ENCODE measurements at regions not wholly inside any gene's neighbourhood (a gene's known extent, or its start where the extent isn't known, plus 50 kb on each side); places are given as distances from the start of the nearest gene placed in this dataset.
A peak's percentile ranks its signal among the peaks of the same experiment; 100 is the strongest.

DNA sequence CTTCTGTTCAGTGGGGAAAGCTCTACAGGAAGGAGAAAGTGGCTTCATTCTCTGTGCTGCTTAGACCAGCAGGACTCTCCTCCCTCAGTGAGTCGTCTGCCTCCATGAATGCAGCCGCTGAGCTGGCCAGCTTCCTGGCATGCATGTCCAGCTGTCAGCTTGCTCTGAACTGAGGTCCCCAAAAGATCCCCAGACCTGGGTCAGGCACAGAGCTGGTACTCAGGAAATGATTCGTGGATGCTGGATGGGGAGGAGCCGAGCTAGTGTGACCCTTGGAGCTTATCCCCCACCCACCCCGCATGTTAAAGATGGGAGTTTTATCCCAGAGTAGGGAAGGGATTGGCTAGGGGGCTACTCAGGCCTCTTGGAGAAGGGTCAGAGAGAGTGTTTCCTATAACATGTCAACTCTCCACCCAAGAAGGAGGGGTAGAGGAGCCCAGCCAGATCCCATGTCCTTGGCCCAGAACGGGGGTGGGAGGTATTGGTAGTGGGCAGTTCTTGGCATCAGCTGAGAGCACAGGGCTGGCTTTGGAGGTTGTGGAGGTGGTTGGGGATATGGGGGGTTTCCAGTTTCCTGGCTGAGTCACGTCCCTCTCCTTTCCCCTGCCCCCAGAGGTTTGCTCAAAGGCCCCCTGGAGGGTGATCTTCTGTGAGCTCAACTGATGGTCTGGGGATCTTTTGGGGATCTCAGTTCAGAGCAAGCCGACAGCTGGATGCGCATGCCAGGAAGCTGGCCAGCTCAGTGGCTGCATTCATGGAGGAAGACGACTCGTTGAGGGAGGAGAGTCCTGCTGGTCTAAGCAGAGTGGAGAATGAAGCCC, 110.1 kb downstream of the FOXD2 start:
- intact Hi-C loops (cut with DNase I, micrococcal nuclease), result no loop called here
- ATAC-seq, result no peak
- no peak for DNase-seq

DNA sequence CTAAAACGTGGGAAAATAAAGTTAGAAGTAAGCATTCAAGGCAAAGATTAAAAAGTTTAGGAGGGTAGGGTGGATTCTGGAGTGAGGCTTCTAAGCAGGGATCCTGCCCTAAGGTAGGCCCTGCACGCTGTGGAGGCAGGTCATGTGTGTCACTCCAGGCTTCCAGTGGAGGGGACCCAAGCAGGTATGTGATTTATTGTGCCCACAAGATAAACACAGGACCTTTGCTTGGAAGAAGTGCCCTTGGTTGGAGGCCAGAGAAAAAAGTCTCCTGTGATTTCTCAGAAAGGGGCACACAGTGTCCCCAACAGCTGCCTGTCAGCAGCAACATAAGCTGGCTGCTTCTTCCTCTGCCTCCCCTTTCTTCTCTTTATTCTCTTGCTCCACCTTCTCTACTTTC, 110.8 kb downstream of the FOXD2 start:
- DNase-seq, result no peak
- ATAC-seq, result no peak
- intact Hi-C loops (cut with DNase I, micrococcal nuclease), result no loop called here

DNA sequence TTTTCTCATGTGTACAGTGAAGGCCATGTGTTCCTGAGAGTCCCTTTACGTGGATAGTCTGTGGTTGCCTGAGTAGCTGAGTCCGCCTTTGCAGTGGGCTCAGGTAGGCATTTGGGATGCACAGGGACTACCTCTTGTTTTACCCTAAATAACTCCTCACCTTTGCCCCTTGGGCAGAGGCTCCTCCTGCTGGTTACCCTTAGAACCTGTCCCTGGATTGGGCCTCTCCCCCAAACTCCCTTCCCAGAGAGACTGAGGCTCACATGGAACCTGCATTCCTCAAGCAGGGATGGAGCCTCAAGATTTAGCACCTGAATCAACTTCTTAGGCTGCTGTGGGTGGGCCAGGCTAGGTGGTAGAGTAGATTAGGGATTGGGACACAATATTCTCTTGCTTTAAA, 111.7 kb downstream of the FOXD2 start:
- DNase-seq (no peak), ATAC-seq (no peak)
- intact Hi-C loops (cut with DNase I, micrococcal nuclease), result no loop called here

DNA sequence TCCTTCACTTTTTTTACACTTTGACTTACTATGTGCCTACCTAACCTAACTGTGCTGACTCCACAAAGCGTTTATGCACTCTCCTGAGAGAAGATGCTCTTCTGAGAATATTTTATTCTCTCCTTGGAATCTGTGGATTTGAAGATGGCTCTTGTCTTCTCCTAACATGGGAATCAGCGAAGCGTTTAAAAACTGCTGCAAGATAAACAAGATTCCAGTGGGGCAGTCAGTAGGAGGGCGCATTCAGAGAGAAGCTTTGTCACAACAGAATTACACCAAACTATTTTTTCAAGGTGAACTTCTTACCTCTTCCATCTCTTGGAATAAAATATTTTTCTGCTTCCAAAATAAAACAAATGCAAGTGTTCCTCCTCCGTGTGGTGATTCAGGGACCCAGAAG, 113.1 kb downstream of the FOXD2 start:
- intact Hi-C loops (cut with DNase I, micrococcal nuclease), result no loop called here
- DNase-seq (no peak), ATAC-seq (no peak)

GRCh38 chr1:47551971-47552528, 114.2 kb downstream of the FOXD2 start:
- ATAC-seq, result no peak
- no peak for DNase-seq
- intact Hi-C loops (cut with DNase I, micrococcal nuclease), result no loop called here

DNA sequence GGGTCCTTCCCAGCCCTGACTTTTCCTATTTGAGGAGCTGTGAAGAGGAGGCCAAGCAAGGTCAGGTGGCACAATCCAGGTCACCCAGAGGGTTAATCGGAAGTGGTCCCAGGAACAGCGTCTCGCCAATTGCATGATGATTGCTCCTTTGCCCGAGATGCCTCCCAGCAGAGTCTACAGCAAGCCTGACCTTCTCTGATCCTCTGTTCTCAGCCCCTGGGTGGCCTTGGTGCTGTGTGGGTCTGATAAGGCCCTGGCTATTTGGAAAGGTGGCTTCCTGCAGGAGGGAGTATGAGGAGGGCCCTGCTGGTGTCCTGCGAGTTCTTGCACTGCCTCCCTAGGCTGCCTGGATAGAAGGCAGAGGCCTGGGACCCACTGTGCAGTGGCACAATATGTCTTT, 116.2 kb downstream of the FOXD2 start:
- ATAC-seq (no peak), DNase-seq (no peak)
- intact Hi-C loops (cut with DNase I, micrococcal nuclease), result no loop called here

DNA sequence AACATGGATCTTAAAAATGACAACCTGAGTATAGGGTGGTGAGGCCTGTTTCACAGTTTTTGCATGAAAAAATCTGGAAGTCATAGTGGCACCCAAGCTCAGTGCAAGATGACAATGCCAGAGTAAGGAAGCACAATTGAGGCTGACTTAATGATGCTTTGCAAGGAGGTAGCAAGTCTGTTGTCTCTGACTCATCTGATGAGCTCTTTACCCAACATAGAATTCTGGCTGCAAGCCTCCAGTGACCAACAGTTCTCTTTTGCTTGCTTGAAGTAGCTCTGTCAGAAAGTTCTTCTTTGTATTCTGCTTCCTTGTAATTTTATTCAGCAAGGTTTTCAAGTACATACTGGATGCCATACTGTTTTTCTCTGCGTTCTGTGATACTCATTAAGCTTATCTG, 117.1 kb downstream of the FOXD2 start:
- DNase-seq, result no peak
- no peak for ATAC-seq
- intact Hi-C loops (cut with DNase I, micrococcal nuclease), result no loop called here

- intact Hi-C loops (cut with DNase I, micrococcal nuclease), result no loop called here
- ATAC-seq (peak; percentile 83), DNase-seq (peak; percentile 48 to 84)
Observed at GRCh38 chr1:47555306-47555705, 117.5 kb downstream of the FOXD2 start.

DNA sequence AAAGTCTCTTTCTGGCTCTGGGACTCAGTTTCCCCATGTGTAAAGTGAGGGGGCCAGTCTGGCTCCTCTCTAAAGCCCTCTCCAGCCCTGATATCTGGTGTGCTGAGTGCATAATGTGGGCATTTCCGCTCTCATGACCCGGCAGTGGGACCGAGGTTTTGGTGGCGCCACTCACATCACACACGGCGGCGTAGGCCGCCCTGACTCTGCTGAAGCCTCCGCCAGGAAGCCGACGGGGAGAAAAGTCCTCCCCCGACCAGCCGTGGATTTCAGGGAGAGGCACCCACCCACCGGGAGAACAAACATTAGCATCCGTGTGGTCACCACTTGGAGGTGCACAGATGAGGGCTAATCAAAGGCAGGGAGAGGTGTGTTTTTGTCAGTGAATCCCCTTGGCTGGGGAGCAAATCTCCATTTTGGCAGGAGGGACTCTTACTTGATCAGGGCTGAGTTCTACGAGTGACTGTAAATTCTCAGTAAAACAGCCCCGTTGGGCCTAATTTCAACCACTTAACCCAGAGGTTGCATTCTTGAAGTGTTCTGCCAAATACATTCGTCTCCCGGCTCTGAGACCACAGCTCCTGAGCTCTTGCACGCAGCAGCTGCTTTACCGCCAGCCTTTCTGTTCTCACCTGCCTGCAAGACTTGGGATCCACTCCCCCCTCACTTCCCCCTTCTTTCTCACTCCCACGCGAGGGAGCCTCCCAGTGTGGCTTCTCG, 118.2 kb downstream of the FOXD2 start:
- ATAC-seq (no peak), DNase-seq (no peak)
- intact Hi-C loops (cut with DNase I, micrococcal nuclease), result no loop called here

- no peak for ATAC-seq
- DNase-seq, result no peak
- intact Hi-C loops (cut with DNase I, micrococcal nuclease), result no loop called here
Observed at GRCh38 chr1:47557066-47557465, 119.2 kb downstream of the FOXD2 start.

DNA sequence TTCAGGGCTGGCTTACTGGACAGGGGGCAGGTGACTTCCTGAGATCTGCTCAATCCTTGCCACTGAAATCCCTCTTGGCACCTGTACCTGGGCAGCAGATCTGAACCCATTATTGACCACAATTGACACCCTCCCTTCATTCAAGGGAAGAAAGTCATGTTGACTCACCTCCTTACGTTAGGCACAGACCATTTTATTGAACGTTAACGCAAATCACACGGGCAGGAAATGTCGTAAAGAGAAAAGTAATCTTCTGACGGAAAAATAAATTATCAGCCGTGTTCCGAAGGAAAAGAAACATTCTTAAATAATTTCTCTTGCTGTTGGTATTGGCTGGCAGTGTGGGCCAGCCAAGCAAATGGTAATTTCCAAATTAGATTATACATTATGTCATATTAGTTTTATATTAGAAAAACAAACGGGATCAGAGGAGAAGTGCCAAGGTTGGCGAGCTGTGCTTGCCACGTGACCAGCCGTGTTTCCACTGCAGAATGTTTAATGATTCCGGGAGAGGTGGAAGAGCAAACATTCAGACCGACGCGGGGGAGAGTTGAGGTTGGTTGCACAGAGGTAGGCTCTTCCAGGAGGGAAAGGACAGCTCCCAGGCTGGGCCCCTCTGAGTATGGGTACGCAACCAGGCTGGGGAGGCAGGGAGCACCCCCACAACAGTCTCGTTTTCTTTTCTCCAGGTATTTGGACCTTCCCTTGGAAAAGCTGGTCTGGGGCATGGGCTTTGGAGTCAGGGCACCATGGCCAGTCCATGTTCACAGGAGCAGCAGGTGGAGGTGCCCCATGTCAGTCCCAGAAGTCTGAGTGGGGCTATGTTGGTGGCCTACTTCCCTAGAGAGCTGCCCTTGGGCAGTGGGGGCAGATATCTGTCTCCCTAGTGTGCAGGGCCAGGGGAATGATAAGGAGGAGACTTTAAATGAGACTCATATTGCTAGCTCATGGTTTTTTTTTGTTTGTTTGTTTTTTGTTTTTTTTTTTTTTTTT, 121.1 kb downstream of the FOXD2 start:
- intact Hi-C loops (cut with DNase I, micrococcal nuclease), result no loop called here
- ATAC-seq (peak; percentile 73), DNase-seq (peak; percentile 77 to 80)

DNA sequence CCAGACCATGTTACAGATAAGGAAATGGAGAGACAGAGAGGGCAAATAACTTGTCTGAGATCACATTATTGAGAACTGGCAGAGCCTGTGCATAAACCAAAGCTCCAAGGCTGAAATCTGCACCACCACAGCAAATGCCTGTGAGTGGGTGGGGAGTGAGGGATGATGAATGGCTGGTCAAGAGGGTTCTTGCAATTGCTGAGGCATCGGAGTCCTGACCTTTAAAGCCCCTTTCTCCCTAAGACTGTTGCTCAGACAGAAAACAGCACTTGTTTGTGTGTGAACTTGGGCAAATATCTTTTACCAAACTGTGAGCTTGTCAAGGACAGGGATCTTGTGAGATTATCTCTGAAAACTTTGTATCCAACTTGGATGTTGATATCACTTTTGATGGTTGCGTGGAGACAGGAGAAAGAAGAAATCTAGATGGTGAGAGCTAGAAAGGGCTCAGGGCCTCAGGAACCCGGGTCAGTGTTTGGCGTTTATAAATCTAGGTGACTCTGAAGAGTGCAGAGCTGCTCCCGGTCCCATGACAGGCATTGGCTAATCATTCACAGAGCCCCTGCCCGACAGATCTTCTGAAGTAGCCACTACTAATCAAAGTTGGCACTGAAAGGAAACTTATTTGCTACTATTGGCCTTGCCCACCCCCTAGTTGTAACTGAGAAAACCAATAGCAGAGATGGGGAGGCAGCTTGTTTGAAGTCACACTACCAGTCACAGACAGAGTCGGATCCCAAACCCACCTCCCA, 122.3 kb downstream of the FOXD2 start:
- ATAC-seq, result peak; percentile 37
- peak in 1 of 2 donors; percentile 41 for DNase-seq
- intact Hi-C loops (cut with DNase I, micrococcal nuclease), result no loop called here

DNA sequence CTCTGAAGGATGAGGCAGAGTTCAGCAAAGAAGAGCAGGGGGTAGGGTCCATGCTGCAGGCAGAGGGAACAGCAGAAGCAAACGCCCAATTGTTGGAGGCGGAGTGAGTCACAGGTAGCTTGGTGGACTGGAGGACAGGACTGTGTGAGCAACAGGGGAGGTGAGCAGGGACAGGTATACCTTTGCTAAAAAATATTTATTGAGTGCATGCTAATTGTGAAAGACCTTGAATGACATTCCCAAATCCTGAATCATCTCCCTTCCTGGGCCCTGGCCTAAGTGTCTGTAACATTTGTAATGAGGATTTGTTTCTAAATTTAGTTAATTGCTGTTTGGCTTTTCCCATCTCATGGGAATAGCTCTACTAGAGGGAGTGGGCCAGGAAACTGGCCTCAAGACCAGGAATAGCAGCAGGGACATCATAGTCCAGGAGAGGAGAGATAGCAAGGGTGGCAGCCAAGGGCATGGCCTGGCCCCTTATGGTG, 123.7 kb downstream of the FOXD2 start:
- intact Hi-C loops (cut with DNase I, micrococcal nuclease), result no loop called here
- ATAC-seq (no peak), DNase-seq (no peak)

- DNase-seq (no peak), ATAC-seq (no peak)
- intact Hi-C loops (cut with DNase I, micrococcal nuclease), result no loop called here
Observed at GRCh38 chr1:47562147-47562546, 124.3 kb downstream of the FOXD2 start.

DNA sequence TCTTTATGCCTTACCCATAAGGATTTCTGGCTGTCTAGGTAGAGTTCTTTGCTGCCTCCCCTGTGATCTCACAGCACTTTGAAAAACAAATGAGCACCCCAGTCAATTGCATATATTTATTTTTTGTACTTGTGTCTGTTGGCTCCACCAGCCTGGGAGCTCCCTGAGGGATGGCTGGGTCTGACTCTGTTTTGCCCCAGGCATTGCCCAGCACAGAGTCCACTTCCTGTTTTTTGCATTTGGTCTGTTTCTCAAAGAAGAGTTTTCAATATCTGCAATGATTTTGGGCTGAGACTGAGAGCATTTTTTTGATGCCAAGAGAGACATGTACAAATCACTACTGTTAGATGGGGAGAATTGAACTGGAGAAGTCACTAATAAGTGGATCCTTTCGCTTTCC, 125.0 kb downstream of the FOXD2 start:
- no peak for ATAC-seq
- intact Hi-C loops (cut with DNase I, micrococcal nuclease), result no loop called here

DNA sequence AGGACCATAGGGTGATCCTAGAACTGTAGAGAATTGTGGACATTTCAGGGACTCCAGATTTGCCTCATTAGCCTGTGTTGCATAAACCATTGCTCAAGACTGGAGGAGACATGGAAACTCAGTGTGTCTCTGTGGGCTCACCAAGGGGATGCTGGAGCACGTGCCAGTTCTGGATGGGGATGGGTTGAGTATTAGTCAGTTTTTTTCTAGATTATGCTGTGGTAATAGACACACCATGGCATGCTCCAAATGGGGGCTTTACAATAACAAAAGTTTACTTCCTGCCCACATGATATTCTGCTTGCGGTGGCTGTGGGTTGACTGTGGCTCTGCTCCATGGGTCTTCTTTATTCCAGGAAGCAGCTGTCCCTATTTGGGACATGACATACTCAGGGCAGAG, 125.4 kb downstream of the FOXD2 start:
- DNase-seq (no peak), ATAC-seq (no peak)
- intact Hi-C loops (cut with DNase I, micrococcal nuclease), result no loop called here

More for the DNA sequence above, 125.0 kb downstream of the FOXD2 start:
- DNase-seq, result no peak

DNA sequence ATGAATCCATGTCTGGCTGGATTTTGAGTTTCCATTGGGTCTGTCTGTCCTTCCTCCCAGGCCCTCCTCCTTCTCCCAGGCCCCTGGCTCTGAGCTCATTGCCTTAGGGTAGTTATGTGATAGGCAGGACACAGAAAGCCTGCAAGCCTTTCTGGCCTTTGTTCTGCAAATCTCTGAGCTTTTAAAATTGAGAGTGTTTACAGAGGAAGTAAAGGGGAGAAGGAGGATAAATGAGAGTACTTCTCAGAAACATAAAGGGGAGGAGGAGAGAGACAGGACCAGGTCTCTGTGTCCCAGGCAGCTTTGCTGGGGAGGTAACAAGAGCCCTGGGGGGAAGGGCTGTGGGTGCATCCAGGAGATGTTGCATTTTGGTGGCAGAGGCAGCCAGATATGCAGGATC, 126.7 kb downstream of the FOXD2 start:
- DNase-seq, result no peak
- ATAC-seq, result no peak
- intact Hi-C loops (cut with DNase I, micrococcal nuclease), result no loop called here

DNA sequence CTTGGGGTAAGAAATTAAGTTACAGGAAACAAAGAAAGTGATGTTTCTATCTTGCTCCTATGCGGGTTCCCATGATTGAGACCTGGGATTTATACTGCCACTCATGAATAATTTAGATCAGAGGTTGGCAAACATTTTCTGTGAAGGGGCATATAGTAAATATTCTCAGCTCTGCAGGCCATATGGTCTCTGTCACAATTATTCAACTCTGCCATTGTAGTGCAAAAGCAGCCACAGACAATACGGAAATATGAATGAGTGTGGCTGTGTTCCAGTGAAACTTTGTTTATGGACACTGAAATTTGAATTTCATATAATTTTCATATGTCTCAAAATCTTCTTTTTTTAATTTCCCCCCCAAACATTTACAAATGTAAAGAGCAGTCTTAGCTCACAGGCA, 127.2 kb downstream of the FOXD2 start:
- ATAC-seq, result no peak
- intact Hi-C loops (cut with DNase I, micrococcal nuclease), result no loop called here
- DNase-seq, result no peak
